Cardiac muscle cell (in vitro differentiated cells and primary cell): ENCODE measurements at regions not wholly inside any gene's neighbourhood (a gene's known extent, or its start where the extent isn't known, plus 50 kb on each side); places are given as distances from the start of the nearest gene placed in this dataset.

Experiments used
- DNase-seq, 2 donors: peaks; one replicate each; pipeline versions ENCODE4 v3.0.0 to v3.0.0-alpha.2; 2010 to 2017; ENCODE audit warnings: low read depth in 1 of 2, low spot score in 1 of 2
- H3K27ac ChIP-seq: fragments of 200-600 bp; sonication (generic); 2 replicates; pipeline ENCODE4 v1.5.1; 2016
- H3K27me3 ChIP-seq: fragments of 200-600 bp; sonication (generic); 2 replicates; pipeline ENCODE4 v1.6.0; 2016; ENCODE audit warnings: control low read depth
- H3K36me3 ChIP-seq: fragments of 200-600 bp; sonication (generic); 2 replicates; pipeline ENCODE4 v1.5.1; 2016; ENCODE audit warnings: control low read depth
- H3K4me1 ChIP-seq: fragments of 200-600 bp; sonication (generic); 2 replicates; pipeline ENCODE4 v1.8.1; 2017; ENCODE audit warnings: low read depth, mild to moderate bottlenecking, mixed run types
- H3K4me3 ChIP-seq: fragments of 200-600 bp; sonication (generic); 2 replicates; pipeline ENCODE4 v1.5.1; 2016; ENCODE audit warnings: mild to moderate bottlenecking
- H3K9me3 ChIP-seq: fragments of 200-600 bp; sonication (generic); 2 replicates; pipeline ENCODE4 v1.5.1; 2017; ENCODE audit warnings: low read depth, mild to moderate bottlenecking, control low read depth
- TF ChIP-seq, protein P1 (sequence below): IDR thresholded peaks from 2 replicates; pipeline ENCODE4 v1.5.1; 2012; ENCODE audit warnings: low read depth, mild to moderate bottlenecking, low read length

DNA sequence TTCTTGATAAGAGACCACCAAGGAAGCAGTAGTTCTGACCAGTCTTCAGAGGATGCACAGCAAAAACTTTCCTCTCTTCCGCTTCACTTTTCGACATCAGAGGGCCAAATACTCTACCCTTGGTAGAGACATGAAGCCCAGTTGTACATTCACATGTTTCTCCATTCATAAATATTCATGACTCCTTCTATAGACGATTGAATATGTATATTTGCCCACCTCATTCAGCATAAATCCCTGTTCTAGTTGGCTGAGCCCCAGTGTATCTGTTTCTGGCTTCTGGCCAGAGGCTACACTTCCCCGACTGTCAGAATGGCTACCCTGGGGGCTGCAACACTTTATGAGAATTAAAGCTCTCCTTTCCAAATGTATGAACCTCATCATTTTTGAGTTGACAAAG, 258.5 kb downstream of the ASXL3 start:
- H3K27ac ChIP-seq = no peak overlapping the region

DNA sequence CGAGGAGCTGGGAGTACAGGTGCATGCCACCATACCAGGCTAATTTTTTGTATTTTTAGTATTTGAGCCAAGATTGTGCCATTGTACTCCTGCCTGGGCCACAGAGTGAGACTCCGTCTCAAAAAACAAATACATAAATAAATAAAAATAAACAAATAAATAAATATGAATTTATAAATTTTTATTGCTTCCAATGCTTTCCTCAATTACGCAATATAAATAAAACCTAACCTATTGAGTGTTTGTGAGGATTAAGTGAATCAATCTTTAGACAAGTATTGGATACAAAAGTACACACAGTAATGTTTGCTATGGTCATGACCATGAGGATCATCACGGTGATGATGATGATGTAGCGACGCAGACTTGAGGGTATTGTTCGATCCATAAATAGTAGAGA, 257.4 kb downstream of the ASXL3 start:
- H3K27me3 ChIP-seq = no peaks in the 10 kb centered on the region
- no peak for DNase-seq
- no peaks in the 10 kb centered on the region for H3K4me1 ChIP-seq
- H3K36me3 ChIP-seq = no peaks in the 10 kb centered on the region
- H3K27ac ChIP-seq = no peak overlapping the region
- no peaks in the 10 kb centered on the region for H3K9me3 ChIP-seq
- H3K4me3 ChIP-seq = no peak overlapping the region
- TF ChIP-seq, protein P1, sequence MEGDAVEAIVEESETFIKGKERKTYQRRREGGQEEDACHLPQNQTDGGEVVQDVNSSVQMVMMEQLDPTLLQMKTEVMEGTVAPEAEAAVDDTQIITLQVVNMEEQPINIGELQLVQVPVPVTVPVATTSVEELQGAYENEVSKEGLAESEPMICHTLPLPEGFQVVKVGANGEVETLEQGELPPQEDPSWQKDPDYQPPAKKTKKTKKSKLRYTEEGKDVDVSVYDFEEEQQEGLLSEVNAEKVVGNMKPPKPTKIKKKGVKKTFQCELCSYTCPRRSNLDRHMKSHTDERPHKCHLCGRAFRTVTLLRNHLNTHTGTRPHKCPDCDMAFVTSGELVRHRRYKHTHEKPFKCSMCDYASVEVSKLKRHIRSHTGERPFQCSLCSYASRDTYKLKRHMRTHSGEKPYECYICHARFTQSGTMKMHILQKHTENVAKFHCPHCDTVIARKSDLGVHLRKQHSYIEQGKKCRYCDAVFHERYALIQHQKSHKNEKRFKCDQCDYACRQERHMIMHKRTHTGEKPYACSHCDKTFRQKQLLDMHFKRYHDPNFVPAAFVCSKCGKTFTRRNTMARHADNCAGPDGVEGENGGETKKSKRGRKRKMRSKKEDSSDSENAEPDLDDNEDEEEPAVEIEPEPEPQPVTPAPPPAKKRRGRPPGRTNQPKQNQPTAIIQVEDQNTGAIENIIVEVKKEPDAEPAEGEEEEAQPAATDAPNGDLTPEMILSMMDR = no peak

More for the DNA sequence above, 258.5 kb downstream of the ASXL3 start:
- H3K4me3 ChIP-seq = no peak overlapping the region
- no peaks in the 10 kb centered on the region for H3K4me1 ChIP-seq
- no peak for DNase-seq
- H3K9me3 ChIP-seq = no peaks in the 10 kb centered on the region
- H3K36me3 ChIP-seq = no peaks in the 10 kb centered on the region
- TF ChIP-seq, protein P1 = no peak
- no peaks in the 10 kb centered on the region for H3K27me3 ChIP-seq

DNA sequence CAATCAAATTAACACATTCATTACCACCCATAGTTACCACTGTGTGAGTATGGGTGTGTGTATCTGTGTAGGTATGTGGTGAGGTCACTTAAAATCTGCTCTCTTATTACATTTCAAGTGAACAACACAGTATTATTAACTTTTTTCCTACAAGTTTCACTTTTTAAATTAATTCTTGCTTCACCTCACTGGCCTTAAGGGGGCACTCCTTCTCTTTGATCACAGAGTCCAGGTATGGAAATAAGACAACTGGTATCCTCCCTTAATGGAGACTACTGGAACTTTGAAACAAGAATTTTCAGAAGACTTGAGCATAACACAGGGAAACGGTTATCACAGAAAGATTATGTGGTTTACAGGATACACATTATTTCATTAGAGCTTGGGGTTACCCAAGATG, 255.8 kb downstream of the ASXL3 start:
- DNase-seq = no peak
- TF ChIP-seq, protein P1 = no peak
- Histone ChIP-seq H3K27me3 (no peaks in the 10 kb centered on the region), H3K36me3 (no peaks in the 10 kb centered on the region), H3K9me3 (no peaks in the 10 kb centered on the region), H3K27ac (no peak overlapping the region), H3K4me1 (no peaks in the 10 kb centered on the region), H3K4me3 (no peak overlapping the region)

DNA sequence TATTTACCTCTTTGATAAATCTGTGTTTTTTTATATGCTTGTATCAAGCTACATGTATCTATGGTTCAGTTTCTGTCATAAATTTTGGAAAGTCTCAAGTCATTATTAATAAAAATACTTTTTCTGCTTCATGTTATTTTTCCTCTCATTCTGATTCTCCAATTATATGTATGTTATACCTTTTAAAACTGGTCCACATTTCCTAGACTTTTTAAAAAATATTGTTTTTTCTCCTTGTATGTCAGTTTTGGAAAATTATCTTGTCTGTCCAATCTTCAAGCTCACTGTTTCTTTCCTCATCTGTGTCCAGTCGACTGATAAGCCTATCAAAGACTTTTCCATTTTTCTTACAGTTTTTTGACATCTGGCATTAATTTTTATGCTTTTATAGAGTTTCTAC, 253.4 kb downstream of the ASXL3 start:
- no peaks in the 10 kb centered on the region for H3K36me3 ChIP-seq
- no peak overlapping the region for H3K4me3 ChIP-seq
- H3K27me3 ChIP-seq = no peaks in the 10 kb centered on the region
- no peaks in the 10 kb centered on the region for H3K4me1 ChIP-seq
- DNase-seq = no peak
- TF ChIP-seq, protein P1 = no peak
- H3K27ac ChIP-seq = no peak overlapping the region
- H3K9me3 ChIP-seq = no peaks in the 10 kb centered on the region

DNA sequence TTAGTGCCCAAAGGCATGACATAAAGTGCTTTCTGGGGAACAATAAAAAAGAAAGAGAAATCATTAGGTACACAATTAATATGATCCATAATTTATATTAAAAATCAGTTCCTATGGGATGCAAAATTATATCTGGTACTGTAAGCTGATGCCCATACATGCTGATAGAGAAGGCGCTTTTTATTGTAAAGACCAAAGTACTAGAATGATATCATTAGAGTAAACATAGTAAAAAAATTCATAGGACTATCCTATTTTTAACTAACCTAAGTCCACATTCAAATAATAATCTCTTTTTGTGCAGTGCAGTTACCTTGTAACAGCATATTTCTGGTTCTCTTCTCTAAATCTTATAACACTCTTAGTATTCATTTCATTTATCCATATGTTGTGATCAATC, 252.2 kb downstream of the ASXL3 start:
- H3K4me1 ChIP-seq = no peaks in the 10 kb centered on the region
- H3K9me3 ChIP-seq = no peaks in the 10 kb centered on the region
- H3K27me3 ChIP-seq = no peaks in the 10 kb centered on the region
- no peak for DNase-seq
- no peak overlapping the region for H3K27ac ChIP-seq
- no peak overlapping the region for H3K4me3 ChIP-seq
- no peaks in the 10 kb centered on the region for H3K36me3 ChIP-seq
- TF ChIP-seq, protein P1 = no peak

DNA sequence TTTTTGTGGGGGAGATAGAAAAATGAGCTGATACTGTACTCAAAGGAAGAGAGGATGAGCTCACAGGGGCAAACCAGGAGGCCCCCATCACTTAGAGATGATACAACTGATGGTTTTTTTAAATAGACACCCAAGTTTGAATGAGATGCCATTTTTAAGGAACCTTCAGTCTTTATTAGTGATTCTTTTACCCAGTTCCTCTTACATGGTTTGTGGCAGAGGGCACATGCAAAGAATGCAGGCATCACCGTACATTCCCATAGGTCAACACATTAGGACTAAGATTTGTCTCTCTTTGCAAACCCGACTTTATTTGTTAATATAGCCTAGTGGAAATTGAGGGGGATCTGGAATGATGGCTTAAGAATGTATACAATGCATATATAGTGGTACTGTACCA, 250.9 kb downstream of the ASXL3 start:
- Histone ChIP-seq H3K4me3 (no peak overlapping the region), H3K27me3 (no peaks in the 10 kb centered on the region), H3K36me3 (no peaks in the 10 kb centered on the region), H3K27ac (no peak overlapping the region), H3K9me3 (no peaks in the 10 kb centered on the region), H3K4me1 (no peaks in the 10 kb centered on the region)
- no peak for DNase-seq
- TF ChIP-seq, protein P1 = no peak
